HG02938 (cell line): ENCODE measurements at regions not wholly inside any gene's neighbourhood (a gene's known extent, or its start where the extent isn't known, plus 50 kb on each side); places are given as distances from the start of the nearest gene placed in this dataset.

ENCODE experiments used
- ATAC-seq: cut with Tn5 transposase; IDR thresholded peaks from one replicate; pipeline ENCODE4 v1.9.1; 2021; ENCODE audit warnings: mild to moderate bottlenecking, moderate library complexity; ENCODE audit not compliant: unreplicated experiment

- no peak for ATAC-seq
These were observed 143.2 kb upstream of the TNRC6C start for GRCh38 chr17:77815127-77815905.

- no peak for ATAC-seq
These were observed 140.6 kb upstream of the TNRC6C start for GRCh38 chr17:77817953-77818352.

DNA sequence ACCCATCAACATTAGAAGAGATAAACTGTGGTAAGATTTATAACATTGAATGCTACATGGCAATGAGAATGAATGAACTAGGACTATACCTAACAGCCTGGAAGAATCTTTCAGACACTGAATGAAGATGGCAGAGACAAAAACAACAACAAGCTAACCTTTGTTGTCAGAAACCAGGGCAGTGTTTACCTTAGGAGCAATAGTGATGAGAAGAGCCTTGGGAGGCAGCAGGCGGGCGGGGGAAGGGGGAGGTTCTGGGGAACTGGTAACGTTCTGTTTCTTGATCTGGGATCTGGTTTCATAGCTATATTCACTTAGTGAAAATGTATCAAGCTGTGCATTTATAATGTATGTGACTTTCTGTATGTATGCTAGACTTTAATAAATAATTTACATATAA, 139.0 kb upstream of the TNRC6C start:
- no peak for ATAC-seq

DNA sequence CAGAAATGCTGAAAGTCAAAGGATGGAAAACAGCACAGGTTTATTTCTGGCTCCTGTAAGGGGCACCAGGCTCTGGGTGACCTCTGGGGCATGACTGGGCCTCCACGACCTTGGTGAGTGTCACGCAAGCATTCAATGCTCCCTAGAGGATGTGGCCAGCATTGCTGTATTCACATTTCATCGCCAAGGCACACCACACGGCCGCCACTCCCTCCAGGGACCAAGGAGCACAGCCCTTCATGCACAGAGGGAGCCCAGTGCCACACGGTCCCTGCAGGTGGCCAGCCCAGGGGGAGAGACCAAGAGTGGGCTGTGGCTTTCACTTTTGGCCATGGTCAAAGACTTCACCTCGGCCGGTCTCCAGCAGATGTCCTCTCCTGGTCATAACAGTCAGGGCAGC, 137.4 kb upstream of the TNRC6C start:
- ATAC-seq, result no peak

- ATAC-seq, result no peak
These were observed 136.0 kb upstream of the TNRC6C start for GRCh38 chr17:77822302-77823030.

GRCh38 chr17:77824102-77824779, 134.3 kb upstream of the TNRC6C start:
- ATAC-seq, result no peak

GRCh38 chr17:77824780-77825280, 133.7 kb upstream of the TNRC6C start:
- no peak for ATAC-seq

DNA sequence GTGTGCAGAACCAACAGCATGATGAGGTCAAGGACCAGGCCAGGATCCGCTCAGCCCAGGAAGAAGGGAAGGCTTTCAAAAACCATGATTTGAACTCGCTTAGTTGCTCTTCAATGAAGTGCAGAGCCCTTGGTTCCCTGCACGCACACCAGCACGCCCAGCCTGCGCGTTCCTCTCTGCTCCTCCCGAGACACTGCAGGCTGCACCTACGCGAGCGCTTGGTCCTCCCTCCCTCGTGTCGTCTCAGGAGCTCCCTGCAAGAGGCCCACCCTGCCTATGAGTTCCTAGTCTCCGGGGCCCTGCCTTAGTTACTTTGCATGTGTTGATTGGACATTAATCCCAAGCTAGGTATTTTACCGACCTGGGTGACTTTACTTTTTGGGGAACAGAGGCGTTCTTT, 132.9 kb upstream of the TNRC6C start:
- ATAC-seq, result no peak

DNA sequence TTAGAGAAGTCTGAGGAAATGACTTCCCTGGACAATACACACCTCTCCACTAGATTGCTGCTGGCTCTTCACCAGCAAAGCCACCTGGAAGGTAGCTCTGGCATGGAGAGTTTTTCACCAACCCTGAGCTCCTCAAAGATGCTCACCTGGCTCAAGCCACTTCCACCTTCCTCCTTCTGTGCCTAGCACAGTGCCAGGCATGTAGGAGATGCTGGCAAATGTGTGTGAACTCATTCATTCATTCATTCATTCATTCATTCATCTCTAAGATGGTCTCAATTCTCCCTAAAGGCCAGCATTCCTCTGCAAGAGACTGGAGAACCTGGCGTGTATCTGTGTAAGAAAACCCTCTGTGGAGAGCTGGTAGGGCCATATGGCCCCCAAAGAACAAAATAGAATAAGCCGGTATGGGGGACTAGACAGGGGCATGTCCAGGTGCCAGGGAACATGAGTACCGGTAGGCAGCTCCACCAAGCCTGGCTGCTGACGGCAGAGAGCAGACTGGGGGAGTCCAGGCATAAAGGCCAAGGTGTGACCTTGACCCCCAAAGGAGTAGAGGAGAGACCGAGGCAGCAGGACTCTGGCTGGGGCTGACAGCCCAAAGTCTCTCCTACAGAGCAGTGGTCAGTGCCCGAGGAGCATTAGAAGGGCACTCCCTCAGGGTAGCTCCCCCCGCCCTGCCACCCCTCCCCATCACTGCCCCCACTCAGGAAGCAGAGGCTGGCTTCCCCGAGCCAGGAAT, 132.2 kb upstream of the TNRC6C start:
- no peak for ATAC-seq

DNA sequence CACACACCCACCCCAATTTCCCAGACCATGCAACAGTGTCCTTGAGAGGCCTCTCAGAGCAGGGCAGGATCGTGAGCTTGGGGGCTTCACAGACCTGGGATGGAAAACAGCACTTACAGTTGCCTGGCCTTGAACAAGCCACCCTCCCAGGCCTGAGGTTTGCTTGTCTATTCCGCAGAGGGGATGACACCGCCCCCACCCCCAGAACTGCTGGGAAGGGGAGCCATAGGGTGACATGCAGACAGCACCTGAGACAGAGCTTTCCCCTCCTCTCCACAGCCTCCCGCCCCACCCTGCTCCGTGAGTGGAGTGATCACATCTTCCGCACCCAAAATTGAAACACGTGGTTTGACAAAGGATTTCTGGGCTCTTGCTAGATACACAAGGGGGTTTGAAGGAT, 131.5 kb upstream of the TNRC6C start:
- no peak for ATAC-seq

GRCh38 chr17:77827511-77827910, 131.0 kb upstream of the TNRC6C start:
- no peak for ATAC-seq

- ATAC-seq, result no peak
These were observed 129.6 kb upstream of the TNRC6C start for GRCh38 chr17:77828749-77829539.

GRCh38 chr17:77829843-77830799, 128.4 kb upstream of the TNRC6C start:
- ATAC-seq, result no peak

GRCh38 chr17:77830816-77831473, 127.6 kb upstream of the TNRC6C start:
- ATAC-seq, result no peak

DNA sequence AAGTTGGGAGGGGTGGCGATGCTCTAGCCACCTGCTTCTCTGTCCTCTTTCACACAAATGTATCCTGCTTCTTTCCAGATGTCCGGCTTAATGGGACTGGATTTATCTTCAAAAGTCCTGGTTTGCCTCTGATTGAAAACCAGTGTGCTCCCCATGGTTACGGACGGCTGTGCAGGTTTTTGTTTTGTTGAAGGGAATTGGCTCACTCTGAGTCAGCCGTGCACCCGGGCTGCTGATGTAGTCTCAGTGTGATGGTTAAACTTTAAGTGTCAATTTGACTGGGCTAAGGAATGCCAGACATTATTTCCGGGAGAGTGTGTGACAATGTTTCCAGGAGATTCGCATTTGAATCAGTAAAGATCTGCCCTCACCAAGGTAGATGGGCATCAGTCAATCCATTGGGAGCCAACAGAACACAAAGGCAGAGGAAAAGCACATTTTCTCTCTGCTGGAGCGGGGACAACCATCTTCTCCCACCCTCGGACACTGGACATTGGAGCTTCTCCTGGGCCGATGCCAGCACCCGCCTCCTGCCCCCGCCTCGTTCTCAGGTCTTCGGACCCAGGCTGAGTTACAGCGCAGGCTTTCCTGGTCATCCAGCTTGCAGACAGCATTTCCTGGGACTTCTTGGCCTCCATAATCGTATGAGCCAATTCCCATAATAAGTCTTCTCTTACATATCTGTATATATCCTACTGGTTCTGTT, 126.9 kb upstream of the TNRC6C start:
- no peak for ATAC-seq

DNA sequence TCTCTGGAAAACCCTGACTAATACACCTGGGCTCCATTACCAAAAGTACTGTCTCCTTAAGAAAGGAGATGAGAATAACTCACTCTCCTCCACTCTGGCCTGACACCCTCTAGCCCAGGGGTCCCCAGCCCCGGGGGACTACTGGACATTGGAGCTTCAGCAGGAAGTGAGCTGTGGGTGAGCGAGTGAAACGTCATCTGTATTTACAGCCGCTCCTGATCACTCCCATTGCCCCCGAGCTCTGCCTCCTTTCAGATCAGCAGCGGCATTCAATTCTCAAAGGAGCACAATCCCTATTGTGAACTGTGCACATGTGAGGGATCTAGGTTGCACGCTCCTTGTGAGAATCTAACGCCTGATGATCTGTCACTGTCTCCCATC, 126.3 kb upstream of the TNRC6C start:
- ATAC-seq, result no peak

DNA sequence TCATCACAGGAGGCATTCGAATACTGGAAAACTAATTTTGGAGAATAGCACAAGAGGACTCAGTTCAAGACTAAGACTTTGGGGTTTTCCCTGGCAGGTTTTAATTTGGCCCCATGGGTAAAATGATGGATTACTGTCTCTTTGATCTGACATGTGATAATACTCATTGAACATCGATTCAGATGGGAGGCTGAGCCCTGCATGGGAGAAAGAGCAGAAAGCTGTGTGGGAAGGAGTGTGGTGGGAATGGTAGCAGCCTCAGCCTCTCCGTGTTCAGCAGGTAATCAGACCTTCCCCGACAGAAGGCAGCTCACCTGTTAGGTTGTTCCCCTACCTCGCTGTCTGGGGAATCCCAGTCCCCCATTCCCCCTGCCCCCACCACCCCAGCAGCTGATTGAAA, 124.7 kb upstream of the TNRC6C start:
- no peak for ATAC-seq
